GM18909 (cell line): ENCODE measurements at regions not wholly inside any gene's neighbourhood (a gene's known extent, or its start where the extent isn't known, plus 50 kb on each side); places are given as distances from the start of the nearest gene placed in this dataset.

Experiments used
- ATAC-seq: cut with Tn5 transposase; IDR thresholded peaks from one replicate; pipeline ENCODE4 v1.9.1; 2021; ENCODE audit warnings: mild to moderate bottlenecking; ENCODE audit not compliant: unreplicated experiment, poor library complexity

GRCh38 chr11:32161293-32161692, 70.4 kb downstream of the RCN1 start:
- ATAC-seq: no peak

- no peak for ATAC-seq
Observed at GRCh38 chr11:32162351-32162750, 71.5 kb downstream of the RCN1 start.

- no peak for ATAC-seq
Observed at GRCh38 chr11:32162906-32163305, 72.0 kb downstream of the RCN1 start.

- ATAC-seq: no peak
Observed at GRCh38 chr11:32163557-32163956, 72.7 kb downstream of the RCN1 start.

GRCh38 chr11:32164836-32165235, 74.0 kb downstream of the RCN1 start:
- no peak for ATAC-seq

- no peak for ATAC-seq
Observed at GRCh38 chr11:32168924-32169323, 78.0 kb downstream of the RCN1 start.

- no peak for ATAC-seq
Observed at GRCh38 chr11:32171445-32171844, 80.6 kb downstream of the RCN1 start.

- ATAC-seq: no peak
Observed at GRCh38 chr11:32172041-32172847, 81.4 kb downstream of the RCN1 start.

- ATAC-seq: no peak
Observed at GRCh38 chr11:32172848-32173834, 82.3 kb downstream of the RCN1 start.

GRCh38 chr11:32173977-32174376, 83.1 kb downstream of the RCN1 start:
- no peak for ATAC-seq

- ATAC-seq: peak; percentile 83
Observed at GRCh38 chr11:32176223-32176934, 85.5 kb downstream of the RCN1 start.

GRCh38 chr11:32178692-32179091, 87.8 kb downstream of the RCN1 start:
- no peak for ATAC-seq

GRCh38 chr11:32183512-32183911, 92.6 kb downstream of the RCN1 start:
- no peak for ATAC-seq

GRCh38 chr11:32184041-32184722, 93.3 kb downstream of the RCN1 start:
- ATAC-seq: no peak

GRCh38 chr11:32184723-32185376, 94.0 kb downstream of the RCN1 start:
- ATAC-seq: no peak

GRCh38 chr11:32186118-32186517, 95.2 kb downstream of the RCN1 start:
- ATAC-seq: no peak

- ATAC-seq: no peak
Observed at GRCh38 chr11:32187111-32187510, 96.2 kb downstream of the RCN1 start.

GRCh38 chr11:32188785-32189184, 97.9 kb downstream of the RCN1 start:
- ATAC-seq: no peak

GRCh38 chr11:32196137-32196536, 105.3 kb downstream of the RCN1 start:
- no peak for ATAC-seq

GRCh38 chr11:32198053-32198452, 107.2 kb downstream of the RCN1 start:
- ATAC-seq: no peak
